T47D (cell line): ENCODE measurements at regions not wholly inside any gene's neighbourhood (a gene's known extent, or its start where the extent isn't known, plus 50 kb on each side); places are given as distances from the start of the nearest gene placed in this dataset.

ENCODE experiments used
- DNase-seq, 2 experiments: peaks; one replicate each; pipeline versions ENCODE4 v3.0.0 to v3.0.0-alpha.2; 2011 to 2012; ENCODE audit warnings: low read depth in 1 of 2, low spot score in 1 of 2
- JUND ChIP-seq: IDR thresholded peaks from 2 replicates; pipeline ENCODE4 v1.6.1; 2012; ENCODE audit warnings: low read depth
- in situ Hi-C: cut with HindIII; loops from 2 replicates; pipeline ENCODE4 v1.10.0; 2016; ENCODE audit warnings: low sequenced_read_pairs, low pct_unique_long_range_greater_than_20kb

- DNase-seq: no peak
- in situ Hi-C loops: no loop called here
- TF ChIP-seq JUND: no peak
Observed at GRCh38 chr6:138586638-138587037, 87.3 kb upstream of the NHSL1 start.

DNA sequence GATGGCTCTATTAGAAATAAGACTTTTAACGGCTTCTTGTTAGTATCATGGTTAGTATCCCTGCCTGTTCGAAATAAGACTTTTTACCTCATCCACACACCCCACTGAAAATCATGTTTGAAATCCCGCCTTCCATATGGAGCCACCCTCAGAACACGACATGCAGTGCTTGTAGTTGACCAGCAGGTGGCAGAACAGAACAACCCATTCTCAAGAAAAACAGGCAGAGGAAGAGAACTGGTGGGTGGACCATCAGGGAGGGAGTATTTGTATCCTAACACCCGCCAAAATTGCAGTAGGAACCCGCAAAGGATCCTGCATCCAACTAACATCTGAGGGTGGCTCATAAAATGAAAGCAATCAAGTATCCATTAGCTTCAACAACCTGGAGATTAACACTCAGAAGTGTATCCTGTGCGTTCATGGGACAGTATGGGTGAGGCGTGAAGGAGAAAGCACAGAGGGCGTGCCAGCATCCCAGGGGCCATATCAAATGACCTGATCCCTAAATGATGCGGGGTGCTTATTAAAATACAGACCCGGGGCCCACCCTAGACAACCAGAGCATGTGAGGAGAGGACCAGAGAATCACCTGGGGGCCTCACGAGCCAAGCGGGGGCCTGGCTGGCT lies 89.6 kb upstream of the NHSL1 start:
- peak; percentile 51 to 67 for DNase-seq
- in situ Hi-C loops: no loop called here
- no peak for TF ChIP-seq JUND

DNA sequence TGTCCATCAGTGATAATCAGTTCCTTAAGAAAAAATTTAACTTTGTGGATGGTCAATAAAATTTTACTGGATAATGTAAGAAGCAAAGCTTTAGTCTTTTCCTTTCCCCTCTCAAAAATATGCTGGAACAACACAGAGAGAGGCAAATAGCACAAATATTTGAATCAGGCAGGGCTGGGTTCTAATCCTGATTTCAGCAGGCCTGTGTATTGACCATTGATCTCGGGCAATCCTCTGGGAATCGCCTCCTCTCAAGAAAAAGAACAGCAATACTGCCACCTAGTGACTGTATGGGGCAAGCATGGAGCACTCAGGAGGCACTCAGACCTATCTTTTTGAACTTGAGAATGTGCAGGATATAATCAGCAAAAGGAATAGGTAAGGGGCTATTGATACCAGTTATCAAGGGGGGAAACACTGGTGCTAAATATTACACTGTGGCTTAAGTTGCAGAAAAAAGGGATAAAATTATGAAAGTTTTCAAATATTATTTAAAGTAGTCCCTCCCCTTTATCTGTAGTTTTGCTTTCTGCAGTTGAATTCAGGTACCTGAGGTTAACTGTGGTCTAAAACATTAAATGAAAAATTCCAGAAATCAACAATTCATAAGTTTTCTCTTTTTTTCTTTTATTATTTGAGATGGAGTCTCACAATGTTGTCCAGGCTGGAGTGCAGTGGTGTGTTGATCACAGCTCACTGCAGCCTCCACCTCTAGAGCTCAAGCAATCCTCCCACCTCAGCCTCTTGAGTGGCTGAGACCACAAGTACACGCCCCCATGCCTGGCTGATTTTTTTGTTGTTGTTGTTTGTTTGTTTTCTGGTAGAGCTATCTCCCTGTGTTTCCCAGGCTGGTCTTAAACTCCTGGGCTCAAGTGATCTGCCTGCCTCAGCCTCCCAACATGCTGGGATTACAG lies 91.8 kb upstream of the NHSL1 start:
- in situ Hi-C loops: no loop called here
- TF ChIP-seq JUND: no peak

GRCh38 chr6:138592749-138593123 lies 93.4 kb upstream of the NHSL1 start:
- no peak for TF ChIP-seq JUND
- no peak for DNase-seq
- in situ Hi-C loops: no loop called here

More for the DNA sequence above, 91.8 kb upstream of the NHSL1 start:
- DNase-seq: peak; percentile 44 to 77

DNA sequence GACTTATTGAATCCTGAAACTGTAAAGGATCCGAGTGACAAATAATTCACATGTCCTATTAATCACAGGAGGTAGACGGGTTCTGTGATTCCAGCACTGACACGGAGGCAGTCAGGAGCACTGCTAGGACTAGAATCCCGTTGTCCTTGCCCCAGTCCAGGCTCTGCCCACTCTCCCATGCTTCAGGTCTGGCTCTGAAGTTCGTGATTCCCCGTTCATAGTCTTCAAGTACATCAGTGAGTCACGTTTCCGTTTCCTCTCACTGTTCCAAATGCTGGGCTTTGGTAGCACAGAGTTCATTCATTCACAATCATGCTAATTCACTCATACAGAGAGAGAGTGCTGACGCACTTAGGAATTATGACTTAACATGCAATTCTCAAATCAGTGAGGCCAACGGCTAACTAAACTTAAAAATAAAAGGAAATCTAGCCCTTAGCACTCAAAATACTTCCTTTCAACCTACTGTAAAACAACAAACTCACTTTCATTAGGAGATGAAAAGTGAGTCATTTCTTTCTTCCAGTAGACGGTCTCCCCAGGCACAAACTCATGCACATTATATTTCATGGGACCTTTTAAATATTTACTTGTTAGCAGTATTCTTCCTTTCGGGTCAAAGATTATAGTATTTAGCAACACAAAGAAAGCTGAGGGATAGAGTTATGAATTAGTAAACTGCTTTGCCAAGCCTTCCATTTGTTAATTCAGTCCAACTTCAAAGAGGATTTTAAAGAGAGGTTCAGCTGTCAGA lies 94.0 kb upstream of the NHSL1 start:
- in situ Hi-C loops: no loop called here
- no peak for DNase-seq
- TF ChIP-seq JUND: no peak

GRCh38 chr6:138593909-138594757 lies 94.8 kb upstream of the NHSL1 start:
- in situ Hi-C loops: no loop called here
- no peak for DNase-seq
- no peak for TF ChIP-seq JUND

GRCh38 chr6:138594758-138595140 lies 95.5 kb upstream of the NHSL1 start:
- no peak for TF ChIP-seq JUND
- in situ Hi-C loops: no loop called here
- DNase-seq: no peak

DNA sequence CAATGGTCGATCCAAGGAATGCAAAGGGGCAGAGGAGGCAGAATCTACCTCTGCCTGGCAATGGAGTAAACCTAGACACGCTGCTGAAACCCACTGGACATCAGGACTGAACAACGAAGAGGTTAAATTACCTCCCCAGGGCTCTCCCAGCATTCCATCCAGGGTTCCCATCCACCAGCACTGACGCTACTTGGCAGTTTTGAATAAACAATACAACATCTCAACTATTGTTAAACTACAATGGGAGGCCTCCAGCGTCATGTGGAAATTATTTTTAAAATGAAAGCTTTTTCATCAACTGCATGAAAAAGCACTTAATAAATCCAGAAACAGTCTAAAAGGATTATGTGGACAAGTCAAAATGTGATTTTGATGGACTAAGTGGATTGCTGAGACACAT lies 96.8 kb upstream of the NHSL1 start:
- in situ Hi-C loops: no loop called here
- DNase-seq: no peak
- no peak for TF ChIP-seq JUND

- in situ Hi-C loops: no loop called here
- TF ChIP-seq JUND: no peak
Observed at GRCh38 chr6:138596591-138596990, 97.3 kb upstream of the NHSL1 start.

GRCh38 chr6:138597336-138597735 lies 98.0 kb upstream of the NHSL1 start:
- DNase-seq: no peak
- in situ Hi-C loops: no loop called here
- no peak for TF ChIP-seq JUND

More at GRCh38 chr6:138596591-138596990, 97.3 kb upstream of the NHSL1 start:
- no peak for DNase-seq

- in situ Hi-C loops: no loop called here
- DNase-seq: no peak
- no peak for TF ChIP-seq JUND
Observed at GRCh38 chr6:138598562-138599173, 99.4 kb upstream of the NHSL1 start.

GRCh38 chr6:138600261-138600660 lies 101.0 kb upstream of the NHSL1 start:
- TF ChIP-seq JUND: no peak
- DNase-seq: no peak
- in situ Hi-C loops: no loop called here
